Epidermal melanocyte (primary cell): ENCODE measurements at regions not wholly inside any gene's neighbourhood (a gene's known extent, or its start where the extent isn't known, plus 50 kb on each side); places are given as distances from the start of the nearest gene placed in this dataset.
"Not testable (repeated sequence)": the region's sequence is repeated elsewhere in the genome, so short reads cannot be mapped to it uniquely, and the experiment has no call there.

Experiments used
- DNase-seq: peaks from one replicate; pipeline ENCODE4 v3.0.0; 2011; ENCODE audit warnings: low spot score; ENCODE audit not compliant: insufficient read length

GRCh38 chr13:55820817-55821216 lies 1319.9 kb upstream of the PRR20A start:
- no peak for DNase-seq

- no peak for DNase-seq
Observed at GRCh38 chr13:55869648-55870047, 1271.1 kb upstream of the PRR20A start.

GRCh38 chr13:55887561-55887960 lies 1253.2 kb upstream of the PRR20A start:
- no peak for DNase-seq

- DNase-seq, result no peak
Observed at GRCh38 chr13:55893540-55893939, 1247.2 kb upstream of the PRR20A start.

- no peak for DNase-seq
Observed at GRCh38 chr13:55937180-55937579, 1203.5 kb upstream of the PRR20A start.

- no peak for DNase-seq
Observed at GRCh38 chr13:55948175-55948574, 1192.5 kb upstream of the PRR20A start.

GRCh38 chr13:55963934-55964333 lies 1176.8 kb upstream of the PRR20A start:
- DNase-seq, result no peak

GRCh38 chr13:55967055-55967454 lies 1173.7 kb upstream of the PRR20A start:
- DNase-seq, result no peak

- no peak for DNase-seq
Observed at GRCh38 chr13:55977436-55977835, 1163.3 kb upstream of the PRR20A start.

GRCh38 chr13:55981381-55981780 lies 1159.3 kb upstream of the PRR20A start:
- DNase-seq, result no peak

GRCh38 chr13:55984026-55984425 lies 1156.7 kb upstream of the PRR20A start:
- DNase-seq, result not testable (repeated sequence)

- DNase-seq, result no peak
Observed at GRCh38 chr13:55990631-55991030, 1150.1 kb upstream of the PRR20A start.

GRCh38 chr13:55991666-55992065 lies 1149.1 kb upstream of the PRR20A start:
- no peak for DNase-seq

GRCh38 chr13:55992145-55992544 lies 1148.6 kb upstream of the PRR20A start:
- DNase-seq, result no peak

GRCh38 chr13:55999709-56000108 lies 1141.0 kb upstream of the PRR20A start:
- DNase-seq, result no peak

GRCh38 chr13:56009418-56009817 lies 1131.3 kb upstream of the PRR20A start:
- no peak for DNase-seq

GRCh38 chr13:56012644-56013043 lies 1128.1 kb upstream of the PRR20A start:
- no peak for DNase-seq

GRCh38 chr13:56015919-56016318 lies 1124.8 kb upstream of the PRR20A start:
- no peak for DNase-seq

- DNase-seq, result no peak
Observed at GRCh38 chr13:56019606-56020005, 1121.1 kb upstream of the PRR20A start.

- no peak for DNase-seq
Observed at GRCh38 chr13:56020425-56020824, 1120.3 kb upstream of the PRR20A start.

- no peak for DNase-seq
Observed at GRCh38 chr13:56039992-56040391, 1100.7 kb upstream of the PRR20A start.

- no peak for DNase-seq
Observed at GRCh38 chr13:56066321-56066720, 1074.4 kb upstream of the PRR20A start.

GRCh38 chr13:56102641-56103040 lies 1038.1 kb upstream of the PRR20A start:
- DNase-seq, result no peak

GRCh38 chr13:56110751-56111150 lies 1030.0 kb upstream of the PRR20A start:
- DNase-seq, result no peak
